Mesendoderm (in vitro differentiated cells): ENCODE measurements at regions not wholly inside any gene's neighbourhood (a gene's known extent, or its start where the extent isn't known, plus 50 kb on each side); places are given as distances from the start of the nearest gene placed in this dataset.
"Not testable (repeated sequence)": the region's sequence is repeated elsewhere in the genome, so short reads cannot be mapped to it uniquely, and the experiment has no call there.

Experiments
- DNase-seq: peaks from one replicate; pipeline ENCODE4 v3.0.0; 2013
- H2AK5ac ChIP-seq: 2 replicates; pipeline ENCODE4 v1.6.1; 2013; ENCODE audit warnings: low read length, inconsistent platforms
- H2BK120ac ChIP-seq: 2 replicates; pipeline ENCODE4 v1.6.1; 2013; ENCODE audit warnings: low read depth, mild to moderate bottlenecking, low read length, moderate library complexity, mixed read lengths
- H2BK15ac ChIP-seq: replicated peaks from 2 replicates; pipeline ENCODE4 v1.6.1; 2013; ENCODE audit warnings: low read depth, mild to moderate bottlenecking, moderate library complexity
- H2BK5ac ChIP-seq: 2 replicates; pipeline ENCODE4 v1.6.1; 2013; ENCODE audit warnings: low read length, inconsistent platforms
- H3K18ac ChIP-seq: 2 replicates; pipeline ENCODE4 v1.6.1; 2013; ENCODE audit warnings: mild to moderate bottlenecking, low read length, mixed read lengths
- H3K23ac ChIP-seq: one replicate; pipeline ENCODE4 v1.6.1; 2013; ENCODE audit warnings: low read length
- H3K27ac ChIP-seq: 2 replicates; pipeline ENCODE4 v1.5.1; 2013; ENCODE audit warnings: low read depth, mild to moderate bottlenecking, inconsistent platforms, low read length, moderate library complexity
- H3K27me3 ChIP-seq: 2 replicates; pipeline ENCODE4 v1.6.1; 2013; ENCODE audit warnings: low read length, control low read depth, mild to moderate bottlenecking, inconsistent platforms; ENCODE audit not compliant: insufficient read depth, poor library complexity
- H3K36me3 ChIP-seq: 2 replicates; pipeline ENCODE4 v1.6.1; 2013; ENCODE audit warnings: low read length, inconsistent platforms; ENCODE audit not compliant: control insufficient read depth, insufficient read depth
- H3K4ac ChIP-seq: one replicate; pipeline ENCODE4 v1.6.1; 2013; ENCODE audit warnings: low read depth, mild to moderate bottlenecking, low read length, moderate library complexity
- H3K4me1 ChIP-seq: 2 replicates; pipeline ENCODE4 v1.6.1; 2013; ENCODE audit warnings: low read depth, low read length, inconsistent platforms; ENCODE audit not compliant: control insufficient read depth
- H3K4me2 ChIP-seq: 2 replicates; pipeline ENCODE4 v1.6.1; 2013; ENCODE audit warnings: low read length
- H3K4me3 ChIP-seq: 2 replicates; pipeline ENCODE4 v1.5.1; 2013; ENCODE audit warnings: mild to moderate bottlenecking, low read length
- H3K56ac ChIP-seq: one replicate; pipeline ENCODE4 v1.6.1; 2013; ENCODE audit warnings: low read length
- H3K79me1 ChIP-seq: 2 replicates; pipeline ENCODE4 v1.6.1; 2013; ENCODE audit warnings: low read length, inconsistent platforms
- H3K79me2 ChIP-seq: 2 replicates; pipeline ENCODE4 v1.6.1; 2013; ENCODE audit warnings: mild to moderate bottlenecking, low read length; ENCODE audit not compliant: control insufficient read depth, insufficient read depth
- H3K9ac ChIP-seq: 2 replicates; pipeline ENCODE4 v1.6.1; 2013; ENCODE audit warnings: low read length, inconsistent platforms
- H4K5ac ChIP-seq: one replicate; pipeline ENCODE4 v1.6.1; 2013; ENCODE audit warnings: low read length
- H4K8ac ChIP-seq: one replicate; pipeline ENCODE4 v1.6.1; 2013; ENCODE audit warnings: low read depth, mild to moderate bottlenecking, control low read depth, low read length, moderate library complexity
- WGBS: extraction: QIAGEN DNeasy Blood & Tissue Kit; methylation state at CpG from one replicate; pipeline ENCODE4 v1.1.7; 2013; ENCODE audit warnings: low lambda C conversion rate, missing lambda C conversion rate; ENCODE audit not compliant: insufficient coverage; ENCODE audit errors: extremely low coverage; 5-methylcytosine and 5-hydroxymethylcytosine counted together

DNA sequence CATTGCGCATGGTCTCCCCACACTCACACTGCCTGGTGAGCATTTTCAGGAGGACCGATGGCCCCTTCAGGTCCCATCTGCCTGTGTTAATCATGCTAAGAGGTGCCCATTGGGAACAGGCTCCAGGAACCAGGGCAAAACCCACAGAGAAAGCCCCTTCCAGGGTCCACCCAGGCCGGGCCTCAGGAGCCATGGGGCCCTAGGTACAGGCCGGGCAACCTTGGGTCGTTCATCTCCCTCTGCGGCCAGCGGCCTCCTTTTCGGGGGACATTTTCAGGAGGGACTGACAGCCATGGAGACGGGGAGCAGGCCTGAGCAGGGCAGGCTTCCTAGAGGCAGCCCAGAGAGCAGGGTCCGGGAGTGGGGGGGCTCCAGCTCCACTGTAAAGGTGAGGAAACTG lies 68.0 kb upstream of the TAMM41 start:
- H2BK15ac ChIP-seq: no peak overlapping the region
- no peak overlapping the region for H3K4me2 ChIP-seq
- WGBS: no CpG with 5 or more reads among the region's 10 CpGs
- H3K18ac ChIP-seq: no peak overlapping the region
- H3K79me2 ChIP-seq: no peaks in the 10 kb centered on the region
- no peak for DNase-seq
- H3K4ac ChIP-seq: no peak overlapping the region
- no peak overlapping the region for H3K9ac ChIP-seq
- H3K23ac ChIP-seq: no peak overlapping the region
- H2BK120ac ChIP-seq: no peak overlapping the region
- H3K4me1 ChIP-seq: no peaks in the 10 kb centered on the region
- H3K27ac ChIP-seq: no peak overlapping the region
- no peak overlapping the region for H4K8ac ChIP-seq
- H2AK5ac ChIP-seq: no peak overlapping the region
- H3K27me3 ChIP-seq: no peaks in the 10 kb centered on the region
- H3K56ac ChIP-seq: no peak overlapping the region
- H3K4me3 ChIP-seq: no peak overlapping the region
- H3K79me1 ChIP-seq: no peaks in the 10 kb centered on the region
- no peaks in the 10 kb centered on the region for H3K36me3 ChIP-seq
- no peak overlapping the region for H2BK5ac ChIP-seq
- no peak overlapping the region for H4K5ac ChIP-seq

- H3K9ac ChIP-seq: no peak overlapping the region
- no peak overlapping the region for H3K4me2 ChIP-seq
- no peaks in the 10 kb centered on the region for H3K36me3 ChIP-seq
- H3K18ac ChIP-seq: no peak overlapping the region
- no peak overlapping the region for H3K23ac ChIP-seq
- H3K4me1 ChIP-seq: no peaks in the 10 kb centered on the region
- no peak overlapping the region for H4K5ac ChIP-seq
- H3K4me3 ChIP-seq: no peak overlapping the region
- whole genome bisulfite sequencing: no CpG with 5 or more reads among the region's 11 CpGs
- no peak overlapping the region for H3K27ac ChIP-seq
- no peak overlapping the region for H4K8ac ChIP-seq
- no peak overlapping the region for H3K4ac ChIP-seq
- H3K79me2 ChIP-seq: no peaks in the 10 kb centered on the region
- peak; percentile 44 for DNase-seq
- no peak overlapping the region for H2AK5ac ChIP-seq
- no peak overlapping the region for H2BK15ac ChIP-seq
- no peak overlapping the region for H2BK120ac ChIP-seq
- H3K56ac ChIP-seq: no peak overlapping the region
- H3K79me1 ChIP-seq: no peaks in the 10 kb centered on the region
- H3K27me3 ChIP-seq: no peaks in the 10 kb centered on the region
- H2BK5ac ChIP-seq: no peak overlapping the region
These were observed 69.1 kb upstream of the TAMM41 start for GRCh38 chr3:11915621-11916424.

DNA sequence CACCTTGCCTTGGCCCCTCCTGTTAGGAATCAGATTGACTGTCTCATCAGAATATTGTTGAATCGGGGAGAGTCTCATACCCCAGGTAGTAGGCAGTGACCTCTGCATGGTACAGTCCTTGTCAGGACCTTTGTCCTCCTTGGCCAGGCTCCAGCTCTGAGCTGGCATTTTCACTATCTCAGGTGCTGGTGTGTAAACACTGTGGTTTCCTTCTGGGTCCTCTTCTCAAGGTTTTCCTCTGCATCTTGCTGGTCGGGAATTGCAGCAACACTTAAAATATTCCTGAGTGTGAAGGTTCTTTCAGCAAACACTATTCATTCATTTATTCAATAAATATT lies 69.7 kb upstream of the TAMM41 start:
- not testable (repeated sequence) for H3K27ac ChIP-seq, H2BK15ac ChIP-seq, H3K4ac ChIP-seq, H3K4me3 ChIP-seq, H3K23ac ChIP-seq, H4K8ac ChIP-seq, H3K79me2 ChIP-seq, H3K4me1 ChIP-seq, H3K79me1 ChIP-seq, H3K27me3 ChIP-seq, H3K56ac ChIP-seq, H2BK120ac ChIP-seq, H3K36me3 ChIP-seq, H2AK5ac ChIP-seq, H3K18ac ChIP-seq, DNase-seq, H3K4me2 ChIP-seq, H4K5ac ChIP-seq, H2BK5ac ChIP-seq, H3K9ac ChIP-seq
- WGBS: no CpG with 5 or more reads among the region's 2 CpGs

- Histone ChIP-seq H3K79me1 (no peaks in the 10 kb centered on the region), H3K56ac (no peak overlapping the region), H2BK15ac (no peak overlapping the region), H3K18ac (no peak overlapping the region), H3K79me2 (no peaks in the 10 kb centered on the region), H3K4me2 (no peak overlapping the region), H2BK5ac (no peak overlapping the region), H2AK5ac (no peak overlapping the region), H3K27ac (no peak overlapping the region), H3K4me1 (no peaks in the 10 kb centered on the region), H4K8ac (no peak overlapping the region), H3K4me3 (no peak overlapping the region), H3K23ac (no peak overlapping the region), H3K4ac (no peak overlapping the region), H3K27me3 (no peaks in the 10 kb centered on the region), H3K9ac (no peak overlapping the region), H4K5ac (no peak overlapping the region), H3K36me3 (no peaks in the 10 kb centered on the region), H2BK120ac (no peak overlapping the region)
- DNase-seq: no peak
- no CpG with 5 or more reads among the region's 11 CpGs for WGBS
These were observed 70.4 kb upstream of the TAMM41 start for GRCh38 chr3:11917051-11917450.

GRCh38 chr3:11919390-11919789 lies 72.7 kb upstream of the TAMM41 start:
- Histone ChIP-seq H2BK5ac (no peak overlapping the region), H3K27ac (no peak overlapping the region), H3K18ac (no peak overlapping the region), H3K36me3 (no peaks in the 10 kb centered on the region), H3K79me2 (no peaks in the 10 kb centered on the region), H3K4me2 (no peak overlapping the region), H2AK5ac (no peak overlapping the region), H2BK15ac (no peak overlapping the region), H3K9ac (no peak overlapping the region), H4K8ac (no peak overlapping the region), H3K56ac (no peak overlapping the region), H3K4me1 (no peaks in the 10 kb centered on the region), H3K4ac (no peak overlapping the region), H3K4me3 (no peak overlapping the region), H3K27me3 (no peaks in the 10 kb centered on the region), H4K5ac (no peak overlapping the region), H3K23ac (no peak overlapping the region), H2BK120ac (no peak overlapping the region), H3K79me1 (no peaks in the 10 kb centered on the region)
- WGBS: no CpG with 5 or more reads among the region's 7 CpGs
- no peak for DNase-seq

DNA sequence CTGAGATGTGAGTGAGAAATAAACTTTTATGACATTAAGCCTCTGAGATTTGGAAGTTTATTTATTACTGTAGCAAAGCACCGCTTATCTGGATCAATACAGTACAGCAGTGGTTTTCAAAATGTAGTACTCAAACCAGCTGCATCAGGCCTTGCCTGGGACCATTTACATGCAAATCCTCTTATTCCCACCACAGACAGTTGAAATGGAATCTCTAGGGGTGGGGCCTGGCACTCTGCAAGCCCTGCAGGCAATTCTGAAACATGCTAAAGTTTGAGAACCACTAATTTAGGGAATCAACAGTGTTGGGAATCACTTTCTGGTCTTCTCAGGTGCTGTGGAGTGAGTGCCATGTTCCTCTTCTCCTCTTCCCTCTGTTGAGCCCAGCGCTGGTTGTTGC lies 77.8 kb upstream of the TAMM41 start:
- H3K56ac ChIP-seq: no peak overlapping the region
- no peaks in the 10 kb centered on the region for H3K4me1 ChIP-seq
- H3K27ac ChIP-seq: no peak overlapping the region
- no peak overlapping the region for H2BK15ac ChIP-seq
- no peak overlapping the region for H4K5ac ChIP-seq
- H3K23ac ChIP-seq: no peak overlapping the region
- no peak overlapping the region for H3K4ac ChIP-seq
- H3K18ac ChIP-seq: no peak overlapping the region
- H2AK5ac ChIP-seq: no peak overlapping the region
- H2BK5ac ChIP-seq: no peak overlapping the region
- no peaks in the 10 kb centered on the region for H3K27me3 ChIP-seq
- no peaks in the 10 kb centered on the region for H3K79me1 ChIP-seq
- no peaks in the 10 kb centered on the region for H3K79me2 ChIP-seq
- no peak overlapping the region for H3K4me3 ChIP-seq
- WGBS: no CpG with 5 or more reads among the region's 2 CpGs
- no peak overlapping the region for H3K4me2 ChIP-seq
- no peak for DNase-seq
- H3K9ac ChIP-seq: no peak overlapping the region
- no peak overlapping the region for H4K8ac ChIP-seq
- H2BK120ac ChIP-seq: no peak overlapping the region
- H3K36me3 ChIP-seq: no peaks in the 10 kb centered on the region
